GM12873 (cell line): ENCODE measurements at regions not wholly inside any gene's neighbourhood (a gene's known extent, or its start where the extent isn't known, plus 50 kb on each side); places are given as distances from the start of the nearest gene placed in this dataset.
A peak's percentile ranks its signal among the peaks of the same experiment; 100 is the strongest.

Source experiments
- TF ChIP-seq, protein P1 (sequence below): IDR thresholded peaks from 2 replicates; pipeline ENCODE4 v1.5.1; 2012; ENCODE audit warnings: low read depth, mild to moderate bottlenecking, moderate library complexity, low read length, control low read depth; ENCODE audit not compliant: insufficient read depth; ENCODE audit errors: missing control alignments

DNA sequence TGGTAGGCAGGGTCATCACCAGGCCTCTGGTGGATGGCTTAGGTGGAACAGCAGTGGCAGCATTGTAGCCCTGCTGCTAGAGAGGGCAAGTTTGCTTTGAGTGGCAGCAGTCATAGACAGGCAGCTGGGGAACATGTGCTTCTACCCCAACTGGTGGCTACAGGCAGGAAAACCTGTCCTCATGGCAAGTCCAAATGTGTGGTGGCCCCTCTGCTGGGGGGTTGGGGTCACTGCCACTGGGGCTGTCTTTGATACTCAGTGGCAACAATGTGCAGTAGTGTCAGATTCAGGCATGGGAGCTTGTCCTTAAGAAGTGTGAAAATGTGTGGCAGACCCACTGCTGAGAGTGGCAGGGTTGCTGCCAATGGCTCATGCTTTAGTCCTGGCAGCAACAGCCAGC is 186.2 kb upstream of the NPSR1 start:
- TF ChIP-seq, protein P1, sequence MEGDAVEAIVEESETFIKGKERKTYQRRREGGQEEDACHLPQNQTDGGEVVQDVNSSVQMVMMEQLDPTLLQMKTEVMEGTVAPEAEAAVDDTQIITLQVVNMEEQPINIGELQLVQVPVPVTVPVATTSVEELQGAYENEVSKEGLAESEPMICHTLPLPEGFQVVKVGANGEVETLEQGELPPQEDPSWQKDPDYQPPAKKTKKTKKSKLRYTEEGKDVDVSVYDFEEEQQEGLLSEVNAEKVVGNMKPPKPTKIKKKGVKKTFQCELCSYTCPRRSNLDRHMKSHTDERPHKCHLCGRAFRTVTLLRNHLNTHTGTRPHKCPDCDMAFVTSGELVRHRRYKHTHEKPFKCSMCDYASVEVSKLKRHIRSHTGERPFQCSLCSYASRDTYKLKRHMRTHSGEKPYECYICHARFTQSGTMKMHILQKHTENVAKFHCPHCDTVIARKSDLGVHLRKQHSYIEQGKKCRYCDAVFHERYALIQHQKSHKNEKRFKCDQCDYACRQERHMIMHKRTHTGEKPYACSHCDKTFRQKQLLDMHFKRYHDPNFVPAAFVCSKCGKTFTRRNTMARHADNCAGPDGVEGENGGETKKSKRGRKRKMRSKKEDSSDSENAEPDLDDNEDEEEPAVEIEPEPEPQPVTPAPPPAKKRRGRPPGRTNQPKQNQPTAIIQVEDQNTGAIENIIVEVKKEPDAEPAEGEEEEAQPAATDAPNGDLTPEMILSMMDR = no peak

DNA sequence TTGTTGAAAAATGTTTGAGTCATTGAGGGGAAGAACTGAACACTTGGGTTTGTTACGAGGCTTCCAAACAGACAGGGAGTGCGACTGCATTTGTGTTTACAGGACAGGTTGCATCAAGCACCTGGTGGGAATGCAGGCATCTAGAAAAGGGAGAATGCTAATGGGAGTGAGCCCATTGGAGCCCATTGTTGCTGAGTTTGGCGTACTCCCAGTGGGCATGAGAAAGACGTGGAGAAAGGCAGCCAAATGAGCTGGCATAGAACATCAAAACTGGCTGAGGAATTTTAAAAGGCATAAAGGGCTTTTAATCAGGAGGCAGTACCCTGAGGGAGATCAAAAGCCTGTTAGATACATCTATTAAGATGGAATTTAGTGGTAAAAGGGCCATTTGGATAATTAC is 171.6 kb upstream of the NPSR1 start:
- TF ChIP-seq, protein P1 = no peak

DNA sequence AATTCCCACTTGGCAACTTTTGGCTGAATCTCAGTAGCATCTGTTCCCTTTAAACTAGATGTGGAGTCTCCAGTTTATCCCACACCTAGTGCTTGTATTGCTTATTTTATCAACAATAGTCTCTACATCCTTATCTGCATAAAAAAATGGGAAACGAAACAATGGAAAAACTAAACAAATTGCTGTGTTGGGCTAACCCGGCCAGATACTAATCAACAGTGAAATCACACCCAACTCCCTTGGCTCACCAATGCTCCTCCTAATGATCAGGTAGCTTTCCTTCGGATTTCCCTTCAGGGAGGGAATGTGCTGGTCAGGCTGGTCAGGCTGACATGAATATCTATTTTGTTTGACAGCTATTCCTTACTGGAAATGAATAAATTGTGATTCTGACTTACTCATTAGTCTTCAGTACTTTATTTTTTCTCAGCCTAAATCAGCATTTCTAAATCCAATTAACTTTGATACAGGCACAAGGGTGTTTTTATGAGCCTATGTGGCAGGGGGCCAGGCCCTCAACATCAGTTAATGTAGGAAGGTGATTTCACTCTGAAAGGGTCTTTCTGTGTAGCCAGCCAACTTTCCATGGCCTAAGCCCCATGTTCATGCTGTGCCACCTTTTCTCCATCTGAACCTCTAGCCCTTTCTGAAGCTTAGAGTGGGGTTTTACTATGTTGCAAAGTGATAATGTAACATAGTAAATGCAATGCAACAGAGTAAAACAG is 170.5 kb upstream of the NPSR1 start:
- TF ChIP-seq, protein P1 = no peak

DNA sequence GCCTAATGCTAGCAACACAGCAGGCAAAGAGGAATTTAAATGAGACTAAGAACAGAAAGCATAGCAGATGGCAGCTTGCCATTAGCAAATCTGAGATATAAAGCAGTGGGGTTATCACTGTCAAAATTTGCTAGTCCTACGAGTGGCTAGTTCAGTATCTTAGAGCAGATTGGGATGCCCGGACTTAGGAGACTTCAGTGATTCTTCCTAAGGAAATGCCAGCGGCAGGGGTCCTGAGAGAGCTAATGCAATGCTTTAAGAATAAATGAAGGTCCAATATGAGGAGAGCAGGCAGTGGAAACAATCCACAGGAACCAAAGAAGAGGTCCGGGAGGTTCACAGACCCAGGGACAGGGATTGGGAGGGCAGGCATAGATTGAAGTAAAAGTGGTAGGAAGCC is 169.3 kb upstream of the NPSR1 start:
- TF ChIP-seq, protein P1 = no peak

DNA sequence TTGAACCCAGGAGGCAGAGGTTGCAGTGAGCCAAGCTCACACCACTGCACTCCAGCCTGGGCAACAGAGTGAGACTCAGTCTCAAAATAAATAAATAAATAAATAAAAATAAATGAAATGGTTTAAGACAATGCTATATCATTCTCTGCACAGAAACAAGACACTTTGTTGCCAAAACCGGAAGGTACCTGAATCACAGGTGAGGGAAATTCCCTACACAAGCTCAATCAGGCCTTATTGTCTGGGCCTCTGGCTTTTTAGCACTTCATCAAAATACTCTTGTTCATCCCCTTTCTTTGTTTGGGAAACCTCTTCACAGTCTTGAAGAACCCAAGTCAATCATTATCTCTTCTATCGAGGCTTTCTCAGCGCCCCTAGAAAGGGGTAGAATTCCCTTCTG is 166.1 kb upstream of the NPSR1 start:
- TF ChIP-seq, protein P1 = no peak

DNA sequence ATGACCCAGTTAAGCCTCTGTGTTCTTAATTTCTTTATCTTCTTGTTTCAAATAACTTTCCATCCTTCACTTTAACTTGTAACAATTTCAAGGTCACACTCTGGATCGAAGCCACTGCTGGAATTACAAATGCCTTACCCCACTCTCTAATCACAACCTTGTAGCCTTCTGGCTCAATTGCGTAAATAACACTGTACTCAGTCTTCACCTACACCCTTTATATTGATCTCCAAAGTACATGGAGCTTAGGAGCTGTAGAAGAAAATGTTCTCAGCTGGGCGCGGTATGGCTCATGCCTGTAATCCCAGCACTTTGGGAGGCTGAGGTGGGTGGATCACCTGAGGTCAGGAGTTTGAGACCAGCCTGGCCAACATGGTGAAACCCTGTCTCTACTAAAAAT is 164.3 kb upstream of the NPSR1 start:
- TF ChIP-seq, protein P1 = no peak

DNA sequence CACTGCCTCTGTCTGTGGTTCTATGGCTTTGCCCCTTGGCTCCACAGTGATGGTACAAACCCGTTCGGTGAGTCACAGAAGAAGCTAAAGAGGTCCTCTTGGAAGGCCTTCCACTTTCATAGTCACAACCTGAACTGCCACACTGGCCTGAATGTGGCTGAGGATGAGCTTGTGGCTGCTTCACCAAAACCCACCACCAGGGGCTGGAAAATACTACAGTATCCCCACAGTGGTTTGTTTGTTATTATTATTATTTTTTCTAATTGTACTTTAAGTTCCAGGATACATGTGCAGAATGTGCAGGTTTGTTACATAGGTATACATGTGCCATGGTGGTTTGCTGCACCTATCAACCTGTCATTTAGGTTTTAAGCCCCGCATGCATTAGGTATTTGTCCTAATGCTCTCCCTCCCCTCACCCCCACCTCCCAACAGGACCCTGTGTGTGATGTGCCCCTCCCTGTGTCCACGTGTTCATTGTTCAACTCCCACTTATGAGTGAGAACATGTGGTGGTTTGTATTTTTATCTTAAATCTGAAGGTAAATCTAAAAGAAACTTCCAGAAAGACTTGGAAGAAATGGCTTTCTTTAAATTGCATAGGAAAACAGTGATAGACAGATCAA is 160.8 kb upstream of the NPSR1 start:
- TF ChIP-seq, protein P1 = peak; percentile 40
